Liver (tissue), 3 donors: ENCODE measurements at regions not wholly inside any gene's neighbourhood (a gene's known extent, or its start where the extent isn't known, plus 50 kb on each side); places are given as distances from the start of the nearest gene placed in this dataset.
"Not testable (repeated sequence)": the region's sequence is repeated elsewhere in the genome, so short reads cannot be mapped to it uniquely, and the experiment has no call there.

Experiments used
- FOXA1 ChIP-seq: IDR thresholded peaks from 2 replicates; pipeline ENCODE4 v1.6.1; 2016; ENCODE audit warnings: antibody characterized with exemption
- TAF1 ChIP-seq: conservative IDR thresholded peaks from 2 replicates; pipeline ENCODE4 v1.6.1; 2016; ENCODE audit warnings: antibody characterized with exemption, mild to moderate bottlenecking
- YY1 ChIP-seq: IDR thresholded peaks from 2 replicates; pipeline ENCODE4 v1.6.1; 2016; ENCODE audit warnings: antibody characterized with exemption, mild to moderate bottlenecking
- TF ChIP-seq, protein P1 (sequence below): fragments of 150-350 bp; IDR thresholded peaks from 2 replicates; pipeline ENCODE4 v1.5.1; 2017; ENCODE audit warnings: improper control_type of control experiment, low read depth, low read length; ENCODE audit not compliant: missing input control
- TF ChIP-seq, protein P2 (sequence below): IDR thresholded peaks from 2 replicates; pipeline ENCODE4 v1.6.1; 2016; ENCODE audit warnings: antibody characterized with exemption
- TF ChIP-seq, protein P3 (sequence below): IDR thresholded peaks from 2 replicates; pipeline ENCODE4 v1.6.1; 2016; ENCODE audit warnings: antibody characterized with exemption
- donor health status: healthy.
- donor health status: healthy.

DNA sequence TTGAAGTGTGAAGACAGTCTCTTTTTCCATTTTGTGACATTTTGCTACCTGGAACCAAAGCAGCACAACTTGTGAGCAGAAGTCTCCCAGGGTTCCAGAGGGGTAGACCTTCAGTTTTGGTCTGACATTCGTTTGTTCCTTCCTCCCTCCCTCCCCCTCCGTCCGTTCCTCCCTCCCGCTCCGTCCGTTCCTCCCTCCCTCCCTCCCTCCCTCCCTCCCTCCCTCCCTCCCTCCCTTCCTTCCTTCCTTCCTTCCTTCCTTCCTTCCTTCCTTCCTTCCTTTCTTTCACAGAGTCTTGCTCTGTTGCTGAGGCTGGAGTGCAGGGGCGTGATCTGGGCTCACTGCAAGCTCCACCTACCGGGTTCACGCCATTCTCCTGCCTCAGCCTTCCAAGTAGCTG is 131.2 kb upstream of the MALRD1 start:
- TF ChIP-seq, protein P1, sequence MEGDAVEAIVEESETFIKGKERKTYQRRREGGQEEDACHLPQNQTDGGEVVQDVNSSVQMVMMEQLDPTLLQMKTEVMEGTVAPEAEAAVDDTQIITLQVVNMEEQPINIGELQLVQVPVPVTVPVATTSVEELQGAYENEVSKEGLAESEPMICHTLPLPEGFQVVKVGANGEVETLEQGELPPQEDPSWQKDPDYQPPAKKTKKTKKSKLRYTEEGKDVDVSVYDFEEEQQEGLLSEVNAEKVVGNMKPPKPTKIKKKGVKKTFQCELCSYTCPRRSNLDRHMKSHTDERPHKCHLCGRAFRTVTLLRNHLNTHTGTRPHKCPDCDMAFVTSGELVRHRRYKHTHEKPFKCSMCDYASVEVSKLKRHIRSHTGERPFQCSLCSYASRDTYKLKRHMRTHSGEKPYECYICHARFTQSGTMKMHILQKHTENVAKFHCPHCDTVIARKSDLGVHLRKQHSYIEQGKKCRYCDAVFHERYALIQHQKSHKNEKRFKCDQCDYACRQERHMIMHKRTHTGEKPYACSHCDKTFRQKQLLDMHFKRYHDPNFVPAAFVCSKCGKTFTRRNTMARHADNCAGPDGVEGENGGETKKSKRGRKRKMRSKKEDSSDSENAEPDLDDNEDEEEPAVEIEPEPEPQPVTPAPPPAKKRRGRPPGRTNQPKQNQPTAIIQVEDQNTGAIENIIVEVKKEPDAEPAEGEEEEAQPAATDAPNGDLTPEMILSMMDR, result not testable (repeated sequence)
- TF ChIP-seq FOXA1, YY1, TAF1: not testable (repeated sequence)
- TF ChIP-seq, protein P2, sequence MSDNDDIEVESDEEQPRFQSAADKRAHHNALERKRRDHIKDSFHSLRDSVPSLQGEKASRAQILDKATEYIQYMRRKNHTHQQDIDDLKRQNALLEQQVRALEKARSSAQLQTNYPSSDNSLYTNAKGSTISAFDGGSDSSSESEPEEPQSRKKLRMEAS, result not testable (repeated sequence)
- TF ChIP-seq, protein P3, sequence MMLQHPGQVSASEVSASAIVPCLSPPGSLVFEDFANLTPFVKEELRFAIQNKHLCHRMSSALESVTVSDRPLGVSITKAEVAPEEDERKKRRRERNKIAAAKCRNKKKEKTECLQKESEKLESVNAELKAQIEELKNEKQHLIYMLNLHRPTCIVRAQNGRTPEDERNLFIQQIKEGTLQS, result not testable (repeated sequence)
